GM03348 (cell line): ENCODE measurements at regions not wholly inside any gene's neighbourhood (a gene's known extent, or its start where the extent isn't known, plus 50 kb on each side); places are given as distances from the start of the nearest gene placed in this dataset.

Experiments used
- DNase-seq: peaks from one replicate; pipeline ENCODE4 v3.0.0; 2012; ENCODE audit warnings: low spot score

GRCh38 chr16:65543781-65544740, 422.2 kb upstream of the CDH11 start:
- DNase-seq = no peak

- DNase-seq = no peak
These were observed 419.8 kb upstream of the CDH11 start for GRCh38 chr16:65541646-65542045.

- no peak for DNase-seq
These were observed 419.0 kb upstream of the CDH11 start for GRCh38 chr16:65540901-65541300.

- peak; percentile 20 for DNase-seq
These were observed 417.1 kb upstream of the CDH11 start for GRCh38 chr16:65538976-65539375.

- no peak for DNase-seq
These were observed 415.5 kb upstream of the CDH11 start for GRCh38 chr16:65537336-65537735.

GRCh38 chr16:65534121-65534528, 412.3 kb upstream of the CDH11 start:
- no peak for DNase-seq

GRCh38 chr16:65532846-65533245, 411.0 kb upstream of the CDH11 start:
- DNase-seq = no peak

- DNase-seq = no peak
These were observed 410.4 kb upstream of the CDH11 start for GRCh38 chr16:65532258-65532657.

- no peak for DNase-seq
These were observed 409.6 kb upstream of the CDH11 start for GRCh38 chr16:65531475-65531874.

GRCh38 chr16:65525707-65526106, 403.8 kb upstream of the CDH11 start:
- no peak for DNase-seq

GRCh38 chr16:65524997-65525396, 403.1 kb upstream of the CDH11 start:
- no peak for DNase-seq

GRCh38 chr16:65524231-65524630, 402.4 kb upstream of the CDH11 start:
- DNase-seq = no peak

- DNase-seq = no peak
These were observed 401.6 kb upstream of the CDH11 start for GRCh38 chr16:65523283-65523944.

- DNase-seq = no peak
These were observed 400.5 kb upstream of the CDH11 start for GRCh38 chr16:65522412-65522811.

GRCh38 chr16:65521633-65522328, 399.9 kb upstream of the CDH11 start:
- no peak for DNase-seq

GRCh38 chr16:65519402-65519801, 397.5 kb upstream of the CDH11 start:
- no peak for DNase-seq

GRCh38 chr16:65515193-65515592, 393.3 kb upstream of the CDH11 start:
- DNase-seq = no peak

- DNase-seq = no peak
These were observed 389.0 kb upstream of the CDH11 start for GRCh38 chr16:65510850-65511249.

GRCh38 chr16:65510241-65510640, 388.4 kb upstream of the CDH11 start:
- DNase-seq = no peak

GRCh38 chr16:65509172-65509571, 387.3 kb upstream of the CDH11 start:
- no peak for DNase-seq

GRCh38 chr16:65500919-65501318, 379.1 kb upstream of the CDH11 start:
- DNase-seq = no peak

- DNase-seq = no peak
These were observed 378.1 kb upstream of the CDH11 start for GRCh38 chr16:65500007-65500406.

GRCh38 chr16:65499566-65499965, 377.7 kb upstream of the CDH11 start:
- no peak for DNase-seq
